Hematopoietic multipotent progenitor cell treated with erythropoietin and hydrocortisone succinate and interleukin-3 and kit ligand, for 6 days (in vitro differentiated cells): ENCODE measurements at regions not wholly inside any gene's neighbourhood (a gene's known extent, or its start where the extent isn't known, plus 50 kb on each side); places are given as distances from the start of the nearest gene placed in this dataset.
A peak's percentile ranks its signal among the peaks of the same experiment; 100 is the strongest.
"Not testable (repeated sequence)": the region's sequence is repeated elsewhere in the genome, so short reads cannot be mapped to it uniquely, and the experiment has no call there.

ENCODE experiments used
- DNase-seq: peaks from one replicate; pipeline ENCODE4 v3.0.0-alpha.2; 2015

GRCh38 chr5:155116456-155117251 is 103.1 kb downstream of the KIF4B start:
- no peak for DNase-seq

GRCh38 chr5:155125551-155126095 is 112.1 kb downstream of the KIF4B start:
- no peak for DNase-seq

GRCh38 chr5:155126573-155126972 is 113.0 kb downstream of the KIF4B start:
- DNase-seq: no peak

- no peak for DNase-seq
These were observed 114.0 kb downstream of the KIF4B start for GRCh38 chr5:155127552-155127951.

- DNase-seq: no peak
These were observed 115.4 kb downstream of the KIF4B start for GRCh38 chr5:155128786-155129512.

GRCh38 chr5:155129513-155129880 is 115.9 kb downstream of the KIF4B start:
- no peak for DNase-seq

- DNase-seq: no peak
These were observed 120.6 kb downstream of the KIF4B start for GRCh38 chr5:155134130-155134529.

GRCh38 chr5:155136216-155136850 is 122.8 kb downstream of the KIF4B start:
- no peak for DNase-seq

- DNase-seq: no peak
These were observed 124.1 kb downstream of the KIF4B start for GRCh38 chr5:155137683-155138082.

- DNase-seq: no peak
These were observed 127.1 kb downstream of the KIF4B start for GRCh38 chr5:155140646-155141045.

- DNase-seq: no peak
These were observed 131.4 kb downstream of the KIF4B start for GRCh38 chr5:155144956-155145355.

- DNase-seq: peak; percentile 34
These were observed 133.7 kb downstream of the KIF4B start for GRCh38 chr5:155147222-155147621.

GRCh38 chr5:155148694-155149093 is 135.1 kb downstream of the KIF4B start:
- DNase-seq: no peak

GRCh38 chr5:155150012-155150411 is 136.5 kb downstream of the KIF4B start:
- peak; percentile 36 for DNase-seq

- no peak for DNase-seq
These were observed 141.4 kb downstream of the KIF4B start for GRCh38 chr5:155154973-155155372.

- DNase-seq: not testable (repeated sequence)
These were observed 149.5 kb downstream of the KIF4B start for GRCh38 chr5:155163084-155163483.

- DNase-seq: no peak
These were observed 154.2 kb downstream of the KIF4B start for GRCh38 chr5:155167736-155168135.

- DNase-seq: no peak
These were observed 168.0 kb downstream of the KIF4B start for GRCh38 chr5:155181542-155181941.

GRCh38 chr5:155189476-155189875 is 175.9 kb downstream of the KIF4B start:
- DNase-seq: no peak

GRCh38 chr5:155189981-155190380 is 176.4 kb downstream of the KIF4B start:
- DNase-seq: no peak

GRCh38 chr5:155193029-155193428 is 179.5 kb downstream of the KIF4B start:
- no peak for DNase-seq

GRCh38 chr5:155193483-155194107 is 180.0 kb downstream of the KIF4B start:
- DNase-seq: no peak

- DNase-seq: no peak
These were observed 187.1 kb downstream of the KIF4B start for GRCh38 chr5:155200608-155201007.
